ENCODE measurements at regions not wholly inside any gene's neighbourhood (a gene's known extent, or its start where the extent isn't known, plus 50 kb on each side); places are given as distances from the start of the nearest gene placed in this dataset.

GRCh38 chrX:109312757-109313156 is 169.1 kb downstream of the GUCY2F start:
- no peak for FAIRE-seq
- DNase-seq (ENCODE audit: low spot score): peak; percentile 4

- DNase-seq (ENCODE audit: low spot score): no peak
- no peak for FAIRE-seq
Observed at GRCh38 chrX:109310031-109310430, 171.9 kb downstream of the GUCY2F start.

- FAIRE-seq: no peak
Observed at GRCh38 chrX:109301177-109301576, 180.7 kb downstream of the GUCY2F start.

GRCh38 chrX:109300415-109300814 is 181.5 kb downstream of the GUCY2F start:
- no peak for DNase-seq (ENCODE audit: low spot score)
- no peak for FAIRE-seq

More at GRCh38 chrX:109301177-109301576, 180.7 kb downstream of the GUCY2F start:
- DNase-seq (ENCODE audit: low spot score): no peak

- no peak for DNase-seq (ENCODE audit: low spot score)
Observed at GRCh38 chrX:109299091-109299490, 182.8 kb downstream of the GUCY2F start.

GRCh38 chrX:109294097-109294814 is 187.6 kb downstream of the GUCY2F start:
- no peak for FAIRE-seq
- DNase-seq (ENCODE audit: low spot score): no peak

More at GRCh38 chrX:109299091-109299490, 182.8 kb downstream of the GUCY2F start:
- FAIRE-seq: no peak

GRCh38 chrX:109283870-109284269 is 198.0 kb downstream of the GUCY2F start:
- DNase-seq (ENCODE audit: low spot score): no peak
- no peak for FAIRE-seq

- DNase-seq (ENCODE audit: low spot score) (no peak), FAIRE-seq (no peak)
Observed at GRCh38 chrX:109281483-109282275, 200.2 kb downstream of the GUCY2F start.

GRCh38 chrX:109274806-109275205 is 207.1 kb downstream of the GUCY2F start:
- no peak for FAIRE-seq
- no peak for DNase-seq (ENCODE audit: low spot score)

GRCh38 chrX:109270580-109271484 is 211.1 kb downstream of the GUCY2F start:
- FAIRE-seq (no peak), DNase-seq (ENCODE audit: low spot score) (peak; percentile 45)

GRCh38 chrX:109268340-109268739 is 213.5 kb downstream of the GUCY2F start:
- DNase-seq (ENCODE audit: low spot score): no peak
- FAIRE-seq: no peak

GRCh38 chrX:109266034-109266433 is 215.9 kb downstream of the GUCY2F start:
- FAIRE-seq: no peak

GRCh38 chrX:109264878-109265277 is 217.0 kb downstream of the GUCY2F start:
- DNase-seq (ENCODE audit: low spot score) (no peak), FAIRE-seq (no peak)

More at GRCh38 chrX:109266034-109266433, 215.9 kb downstream of the GUCY2F start:
- no peak for DNase-seq (ENCODE audit: low spot score)

GRCh38 chrX:109261279-109261678 is 220.6 kb downstream of the GUCY2F start:
- no peak for DNase-seq (ENCODE audit: low spot score)
- no peak for FAIRE-seq

GRCh38 chrX:109252789-109253188 is 229.1 kb downstream of the GUCY2F start:
- DNase-seq (ENCODE audit: low spot score) (no peak), FAIRE-seq (no peak)

- DNase-seq (ENCODE audit: low spot score) (no peak), FAIRE-seq (no peak)
Observed at GRCh38 chrX:109218761-109219160, 263.1 kb downstream of the GUCY2F start.

GRCh38 chrX:109199726-109200125 is 282.2 kb downstream of the GUCY2F start:
- DNase-seq (ENCODE audit: low spot score): no peak
- no peak for FAIRE-seq

- FAIRE-seq: no peak
- DNase-seq (ENCODE audit: low spot score): no peak
Observed at GRCh38 chrX:109190542-109190941, 291.3 kb downstream of the GUCY2F start.

- FAIRE-seq (no peak), DNase-seq (ENCODE audit: low spot score) (no peak)
Observed at GRCh38 chrX:109187473-109188168, 294.3 kb downstream of the GUCY2F start.

- no peak for FAIRE-seq
- no peak for DNase-seq (ENCODE audit: low spot score)
Observed at GRCh38 chrX:109186939-109187338, 294.9 kb downstream of the GUCY2F start.

Data from RCC 7860 (cell line).